ENCODE measurements at regions not wholly inside any gene's neighbourhood (a gene's known extent, or its start where the extent isn't known, plus 50 kb on each side); places are given as distances from the start of the nearest gene placed in this dataset.

- RAD21 ChIA-PET (ENCODE audit: unreplicated experiment), result no interaction called here
- Histone ChIP-seq H3K79me2 (ENCODE audit: control insufficient read depth, insufficient read depth, low read length) (no peaks in the 10 kb centered on the region), H3K27ac (ENCODE audit: control insufficient read depth, insufficient read depth) (no peak overlapping the region), H2AFZ (ENCODE audit: control insufficient read depth, low read depth, low read length) (no peak overlapping the region), H3K9me3 (replicated peaks; ENCODE audit: control insufficient read depth, insufficient read depth, low read length) (no peaks in the 10 kb centered on the region), H4K20me1 (ENCODE audit: control insufficient read depth, insufficient read depth) (no peaks in the 10 kb centered on the region), H3K4me1 (ENCODE audit: control insufficient read depth, insufficient read depth, low read length) (no peaks in the 10 kb centered on the region; the same call in 1 of the 2 replicates), H3K4me3 (no peak overlapping the region), H3K27me3 (replicated peaks in 1 of 2; ENCODE audit: control insufficient read depth in 2 of 2, insufficient read depth in 2 of 2, low read length in 1 of 2) (no peaks in the 10 kb centered on the region), H3K4me2 (ENCODE audit: control insufficient read depth, insufficient read depth) (no peak overlapping the region), H3K9ac (ENCODE audit: control insufficient read depth, insufficient read depth, low read length) (no peak overlapping the region), H3K36me3 (ENCODE audit: control insufficient read depth in 2 of 2, insufficient read depth in 2 of 2, low read length in 1 of 2) (no peaks in the 10 kb centered on the region)
- SMC1A ChIA-PET (ENCODE audit: uncharacterized antibody, unreplicated experiment), result no interaction called here
- WGBS (ENCODE audit: insufficient coverage, insufficient replicate concordance, low lambda C conversion rate, missing lambda C conversion rate), result 100% methylated on average over 1 of the region's 1 CpG
- POLR2A ChIA-PET, result no interaction called here
- intact Hi-C loops (cut with micrococcal nuclease; ENCODE audit: unreplicated experiment) (no loop called here), in situ Hi-C loops (cut with MboI) (no loop called here)
- TF ChIP-seq NFXL1 (IDR thresholded peaks at IDR 0.05; ENCODE audit: borderline replicate concordance), result no peak
- TF ChIP-seq CREB1 (IDR thresholded peaks at IDR 0.05; ENCODE audit: low read depth), result no peak
- no peak for TF ChIP-seq KLF5 (IDR thresholded peaks at IDR 0.05; ENCODE audit: partially characterized antibody)
- TF ChIP-seq SMAD1 (IDR thresholded peaks at IDR 0.05; ENCODE audit: low read depth, partially characterized antibody), result no peak
- TF ChIP-seq MEF2A (IDR thresholded peaks at IDR 0.05; ENCODE audit: insufficient read depth, low read depth, low read length), result no peak
- no peak for TF ChIP-seq CHD1 (IDR thresholded peaks at IDR 0.05; ENCODE audit: low read depth, low read length)
- TF ChIP-seq, protein P1, sequence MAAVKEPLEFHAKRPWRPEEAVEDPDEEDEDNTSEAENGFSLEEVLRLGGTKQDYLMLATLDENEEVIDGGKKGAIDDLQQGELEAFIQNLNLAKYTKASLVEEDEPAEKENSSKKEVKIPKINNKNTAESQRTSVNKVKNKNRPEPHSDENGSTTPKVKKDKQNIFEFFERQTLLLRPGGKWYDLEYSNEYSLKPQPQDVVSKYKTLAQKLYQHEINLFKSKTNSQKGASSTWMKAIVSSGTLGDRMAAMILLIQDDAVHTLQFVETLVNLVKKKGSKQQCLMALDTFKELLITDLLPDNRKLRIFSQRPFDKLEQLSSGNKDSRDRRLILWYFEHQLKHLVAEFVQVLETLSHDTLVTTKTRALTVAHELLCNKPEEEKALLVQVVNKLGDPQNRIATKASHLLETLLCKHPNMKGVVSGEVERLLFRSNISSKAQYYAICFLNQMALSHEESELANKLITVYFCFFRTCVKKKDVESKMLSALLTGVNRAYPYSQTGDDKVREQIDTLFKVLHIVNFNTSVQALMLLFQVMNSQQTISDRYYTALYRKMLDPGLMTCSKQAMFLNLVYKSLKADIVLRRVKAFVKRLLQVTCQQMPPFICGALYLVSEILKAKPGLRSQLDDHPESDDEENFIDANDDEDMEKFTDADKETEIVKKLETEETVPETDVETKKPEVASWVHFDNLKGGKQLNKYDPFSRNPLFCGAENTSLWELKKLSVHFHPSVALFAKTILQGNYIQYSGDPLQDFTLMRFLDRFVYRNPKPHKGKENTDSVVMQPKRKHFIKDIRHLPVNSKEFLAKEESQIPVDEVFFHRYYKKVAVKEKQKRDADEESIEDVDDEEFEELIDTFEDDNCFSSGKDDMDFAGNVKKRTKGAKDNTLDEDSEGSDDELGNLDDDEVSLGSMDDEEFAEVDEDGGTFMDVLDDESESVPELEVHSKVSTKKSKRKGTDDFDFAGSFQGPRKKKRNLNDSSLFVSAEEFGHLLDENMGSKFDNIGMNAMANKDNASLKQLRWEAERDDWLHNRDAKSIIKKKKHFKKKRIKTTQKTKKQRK (IDR thresholded peaks at IDR 0.05; ENCODE audit: low read depth, low read length), result no peak
- TF ChIP-seq ZBTB33 (IDR thresholded peaks at IDR 0.05), result no peak
- TF ChIP-seq IRF5 (IDR thresholded peaks at IDR 0.05; ENCODE audit: borderline replicate concordance), result no peak
- TF ChIP-seq JUNB (IDR thresholded peaks at IDR 0.05), result no peak
- TF ChIP-seq JUND (IDR thresholded peaks at IDR 0.05; ENCODE audit: low read depth, low read length), result no peak
- DNase-seq (ENCODE audit: low read depth, low spot score) (no peak), ATAC-seq (no peak), FAIRE-seq (no peak)
- CTCF ChIA-PET, result no interaction called here
- no TSS peak for BruUV-seq (replicated peaks)
Observed at GRCh38 chr2:51649366-51649765, 617.4 kb upstream of the NRXN1 start.
